A673 (cell line): ENCODE measurements at regions not wholly inside any gene's neighbourhood (a gene's known extent, or its start where the extent isn't known, plus 50 kb on each side); places are given as distances from the start of the nearest gene placed in this dataset.

Experiments used
- BruUV-seq: library from RNA; stranded (reverse); fragments of 400-500 nt; replicated peaks from 2 replicates; lab custom pipeline; 2021; lab: Mats Ljungman, UMichigan
- CTCF ChIA-PET: fragments of 300-600 bp; sonication (Branson Sonifier 250); formaldehyde crosslinking; loops from one replicate; lab custom pipeline; 2022; ENCODE audit warnings: antibody characterized with exemption; lab: Charles Lee
- POLR2A ChIA-PET: fragments of 300-600 bp; sonication (Branson Sonifier 250); formaldehyde crosslinking; loops from one replicate; lab custom pipeline; 2022; ENCODE audit warnings: antibody characterized with exemption; ENCODE audit not compliant: low non-redundant PET; lab: Charles Lee
- DNase-seq: peaks from one replicate; pipeline ENCODE4 v3.0.0-alpha.2; 2015; ENCODE audit warnings: low spot score
- H3K27ac ChIP-seq: fragments of 200-600 bp; sonication (generic); 2 replicates; pipeline ENCODE4 v1.5.1; 2016; ENCODE audit warnings: mixed run types, low read depth, mild to moderate bottlenecking, mixed read lengths, antibody characterized with exemption, low read length; ENCODE audit not compliant: poor library complexity, severe bottlenecking
- H3K27me3 ChIP-seq: fragments of 200-600 bp; sonication (generic); replicated peaks from 2 replicates; pipeline ENCODE4 v1.6.1; 2017; ENCODE audit warnings: mixed run types, low read depth, mild to moderate bottlenecking, mixed read lengths, antibody characterized with exemption, low read length; ENCODE audit not compliant: insufficient read depth, poor library complexity
- H3K36me3 ChIP-seq: fragments of 200-600 bp; sonication (generic); 2 replicates; pipeline ENCODE4 v1.6.1; 2016; ENCODE audit warnings: mixed run types, mild to moderate bottlenecking, mixed read lengths, antibody characterized with exemption, low read length; ENCODE audit not compliant: insufficient read depth, poor library complexity, severe bottlenecking
- H3K4me1 ChIP-seq: fragments of 200-600 bp; sonication (generic); 2 replicates; pipeline ENCODE4 v1.6.1; 2017; ENCODE audit warnings: mixed run types, mild to moderate bottlenecking, mixed read lengths, antibody characterized with exemption, low read length; ENCODE audit not compliant: insufficient read depth, poor library complexity, severe bottlenecking
- H3K4me3 ChIP-seq: fragments of 200-600 bp; sonication (generic); 2 replicates; pipeline ENCODE4 v1.5.1; 2016; ENCODE audit warnings: low read depth, mixed run types, mild to moderate bottlenecking, mixed read lengths, low read length; ENCODE audit not compliant: poor library complexity, severe bottlenecking
- H3K9me3 ChIP-seq: fragments of 200-600 bp; sonication (generic); 2 replicates; pipeline ENCODE4 v1.6.1; 2016; ENCODE audit warnings: mixed run types, low read depth, mild to moderate bottlenecking, mixed read lengths, antibody characterized with exemption, low read length; ENCODE audit not compliant: poor library complexity, severe bottlenecking
- CTCF ChIP-seq: fragments of 300-800, 200-600 bp; sonication (generic); conservative IDR thresholded peaks from 2 replicates; pipeline ENCODE4 v1.5.1; 2017; ENCODE audit warnings: low read depth, mild to moderate bottlenecking, antibody characterized with exemption, low read length, moderate library complexity, mixed read lengths
- EZH2 ChIP-seq: fragments of 200-600 bp; sonication (generic); IDR thresholded peaks from 2 replicates; pipeline ENCODE4 v1.6.1; 2017; ENCODE audit warnings: borderline replicate concordance, low read depth, mild to moderate bottlenecking, mixed read lengths, antibody characterized with exemption, low read length; ENCODE audit not compliant: poor library complexity, severe bottlenecking
- intact Hi-C: fragments of 100-400 bp; cut with micrococcal nuclease; formaldehyde crosslinking; loops from one replicate; pipeline ENCODE4 v1.10.0; 2022; ENCODE audit not compliant: unreplicated experiment

DNA sequence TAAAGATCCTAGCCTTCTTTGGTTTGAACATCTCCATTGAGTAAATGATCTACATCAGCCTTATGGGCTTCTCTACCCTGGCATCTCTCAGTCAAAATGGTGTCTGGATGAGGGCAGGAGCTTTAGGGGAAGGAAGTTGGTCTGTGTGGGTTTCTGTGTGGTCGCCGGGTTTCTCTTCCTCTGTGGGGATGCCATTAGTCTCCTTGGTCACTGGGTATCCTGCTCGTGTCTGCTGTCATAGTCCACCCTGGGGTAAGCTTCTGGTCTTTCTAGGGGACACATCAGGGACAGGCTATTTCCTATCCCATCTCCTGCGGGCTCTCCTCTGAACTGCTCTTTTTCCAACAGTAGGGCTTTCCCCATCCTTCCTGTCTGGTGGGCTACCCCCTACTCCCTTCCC is 150.3 kb upstream of the NPY start:
- Histone ChIP-seq H3K27ac (no peak overlapping the region), H3K4me1 (peaks cover 3% of the 10 kb centered on the region), H3K9me3 (no peaks in the 10 kb centered on the region), H3K4me3 (no peak overlapping the region), H3K36me3 (no peaks in the 10 kb centered on the region), H3K27me3 (no peaks in the 10 kb centered on the region)
- ChIA-PET CTCF (no interaction called here), POLR2A (no interaction called here)
- no peak for DNase-seq
- no TSS peak for BruUV-seq
- TF ChIP-seq CTCF, result no peak
- no peak for TF ChIP-seq EZH2
- intact Hi-C loops, result loop anchor here (10.0 kb wide), 1 partner anchor 241 kb away; no protein-coding TSS in a partner anchor

DNA sequence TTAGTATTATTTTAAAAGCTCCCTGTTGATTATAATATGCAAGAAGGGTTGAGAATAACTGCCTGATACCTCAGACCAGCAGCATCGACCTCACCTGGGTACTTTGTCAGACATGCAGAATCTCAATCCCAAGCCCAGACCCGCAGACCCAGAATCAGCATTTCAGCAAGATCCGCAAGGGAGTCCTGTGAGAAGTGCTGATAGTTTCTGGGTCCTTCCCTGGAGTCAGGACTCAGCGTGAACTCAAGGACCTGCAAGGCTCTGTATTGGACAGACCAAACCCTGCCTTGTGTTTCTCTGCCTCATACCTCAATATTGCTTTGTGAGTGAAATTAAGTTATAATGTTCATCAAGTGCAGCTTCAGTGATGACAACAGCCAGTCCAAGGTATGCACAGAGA is 149.5 kb upstream of the NPY start:
- Histone ChIP-seq H3K4me3 (no peak overlapping the region), H3K9me3 (no peaks in the 10 kb centered on the region), H3K27ac (no peak overlapping the region), H3K27me3 (no peaks in the 10 kb centered on the region), H3K36me3 (no peaks in the 10 kb centered on the region), H3K4me1 (peaks cover 5% of the 10 kb centered on the region)
- ChIA-PET POLR2A (no interaction called here), CTCF (no interaction called here)
- no peak for DNase-seq
- no TSS peak for BruUV-seq
- intact Hi-C loops, result loop anchor here (10.0 kb wide), 1 partner anchor 240 kb away; no protein-coding TSS in a partner anchor
- TF ChIP-seq CTCF (no peak), EZH2 (no peak)

DNA sequence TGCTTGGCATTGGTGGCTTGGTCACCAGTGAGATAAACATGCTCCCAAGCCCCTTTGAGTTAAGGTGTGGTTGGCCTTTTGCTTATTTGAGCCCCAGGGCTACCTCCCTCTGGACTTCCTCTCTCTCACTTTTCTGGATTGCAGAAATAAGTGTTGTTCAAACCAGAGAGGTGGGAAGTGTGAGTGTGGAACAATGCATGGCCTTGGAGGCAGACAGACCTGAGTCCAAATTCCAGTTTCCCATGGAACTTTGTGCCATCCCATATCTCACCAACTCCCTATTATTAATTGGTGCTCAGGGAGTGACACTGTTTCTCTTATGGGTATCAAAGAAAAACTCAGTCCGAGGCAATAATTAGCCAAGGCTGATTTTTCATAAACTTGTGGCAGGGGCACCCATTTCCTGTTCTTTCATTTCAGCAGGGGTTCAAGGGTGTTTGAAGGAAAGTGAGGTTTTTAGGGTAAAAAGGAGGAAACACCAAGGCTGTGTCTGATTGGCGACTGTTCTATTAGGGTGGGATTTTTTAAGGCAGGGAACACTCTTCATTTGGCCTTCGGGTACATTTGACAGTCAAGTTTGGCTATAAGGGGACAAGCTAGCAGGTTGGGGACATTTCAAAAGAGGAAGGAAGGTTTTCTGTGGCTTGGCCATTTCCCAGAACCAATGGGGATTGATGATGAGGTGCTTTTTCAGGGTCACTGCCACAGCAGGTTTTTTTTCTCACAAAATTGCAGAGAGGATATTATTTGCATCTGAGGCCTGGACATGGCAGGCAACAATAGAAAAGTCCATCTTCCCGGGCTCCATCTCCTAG is 148.8 kb upstream of the NPY start:
- H3K27me3 ChIP-seq, result no peaks in the 10 kb centered on the region
- peaks cover 5% of the 10 kb centered on the region for H3K4me1 ChIP-seq
- DNase-seq, result no peak
- no peaks in the 10 kb centered on the region for H3K9me3 ChIP-seq
- no peak overlapping the region for H3K4me3 ChIP-seq
- no TSS peak for BruUV-seq
- intact Hi-C loops, result loop anchor here (10.0 kb wide), 1 partner anchor 240 kb away; no protein-coding TSS in a partner anchor
- ChIA-PET CTCF (no interaction called here), POLR2A (no interaction called here)
- no peak for TF ChIP-seq EZH2
- no peaks in the 10 kb centered on the region for H3K36me3 ChIP-seq
- no peak overlapping the region for H3K27ac ChIP-seq

DNA sequence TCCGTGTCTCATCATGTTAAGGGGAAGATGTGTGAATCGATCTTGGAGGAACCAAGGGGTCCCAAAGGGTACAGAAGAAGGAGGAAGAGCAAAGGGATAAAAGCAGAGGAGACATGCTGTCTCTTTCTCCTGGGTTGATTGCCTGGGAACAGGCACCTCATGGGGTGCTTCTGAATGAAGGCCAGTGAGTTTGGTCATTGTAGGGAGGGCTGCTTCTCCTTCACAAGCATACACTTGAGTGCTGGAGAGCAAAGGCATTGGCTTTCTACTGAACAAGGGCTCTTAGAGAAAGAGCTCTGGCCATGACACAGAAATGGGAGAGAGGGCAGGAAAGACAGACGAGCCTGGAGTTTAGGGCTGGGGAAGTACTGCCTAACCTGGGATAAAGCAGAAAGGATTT is 146.7 kb upstream of the NPY start:
- H3K27ac ChIP-seq, result no peak overlapping the region
- no peaks in the 10 kb centered on the region for H3K36me3 ChIP-seq
- no peaks in the 10 kb centered on the region for H3K9me3 ChIP-seq
- no peaks in the 10 kb centered on the region for H3K27me3 ChIP-seq
- H3K4me1 ChIP-seq, result peaks cover 5% of the 10 kb centered on the region
- DNase-seq, result no peak
- ChIA-PET CTCF (no interaction called here), POLR2A (no interaction called here)
- H3K4me3 ChIP-seq, result no peak overlapping the region
- intact Hi-C loops, result loop anchor here (10.0 kb wide), 1 partner anchor 237 kb away; no protein-coding TSS in a partner anchor
- no peak for TF ChIP-seq CTCF
- no peak for TF ChIP-seq EZH2
- no TSS peak for BruUV-seq
